ENCODE measurements at regions not wholly inside any gene's neighbourhood (a gene's known extent, or its start where the extent isn't known, plus 50 kb on each side); places are given as distances from the start of the nearest gene placed in this dataset.

GRCh38 chr5:111859533-111860270 is 102.7 kb upstream of the NREP start:
- TF ChIP-seq EZH2phosphoT487 (IDR thresholded peaks at IDR 0.05; ENCODE audit: borderline replicate concordance, low read depth, low read length) (no peak), CTCF (conservative IDR thresholded peaks at IDR 0.05; ENCODE audit: low read length) (no peak)
